ENCODE measurements at regions not wholly inside any gene's neighbourhood (a gene's known extent, or its start where the extent isn't known, plus 50 kb on each side); places are given as distances from the start of the nearest gene placed in this dataset.

DNA sequence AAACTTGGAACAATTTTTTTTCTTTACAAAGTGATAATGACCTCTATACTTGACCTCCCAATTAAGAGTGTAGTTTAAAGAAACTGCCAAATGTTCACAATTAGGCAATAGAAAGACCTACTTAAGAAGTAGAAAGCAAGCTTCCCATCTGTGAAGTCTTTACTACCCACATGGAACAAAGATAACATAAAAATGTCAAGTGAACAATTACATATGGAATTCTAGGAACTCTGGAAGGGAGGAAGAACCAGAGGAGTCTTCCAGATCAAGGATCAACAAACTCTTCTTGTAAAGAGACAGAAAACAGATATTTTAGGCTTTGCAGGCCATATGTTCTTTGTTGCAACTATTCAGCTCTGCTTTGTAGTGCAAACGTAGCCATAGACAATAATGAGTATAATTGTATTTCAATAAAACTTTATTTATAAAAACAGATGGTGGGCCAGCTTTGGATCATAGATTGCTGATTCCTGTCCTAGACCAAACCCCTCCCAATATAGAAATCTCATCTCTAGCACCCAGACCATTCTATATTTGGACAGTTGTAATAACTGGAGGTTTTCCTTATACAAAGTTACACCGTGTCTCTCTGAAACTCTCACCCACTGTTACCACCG, 68.4 kb upstream of the MAGI3 start:
- DNase-seq (ENCODE audit: low read depth): no peak
- no peak overlapping the region for H3K4me3 ChIP-seq (ENCODE audit: low read depth, low read length)
- no peak for TF ChIP-seq POLR2A (IDR thresholded peaks at IDR 0.05; ENCODE audit: extremely low read depth, insufficient read length)
- TF ChIP-seq, protein P1, sequence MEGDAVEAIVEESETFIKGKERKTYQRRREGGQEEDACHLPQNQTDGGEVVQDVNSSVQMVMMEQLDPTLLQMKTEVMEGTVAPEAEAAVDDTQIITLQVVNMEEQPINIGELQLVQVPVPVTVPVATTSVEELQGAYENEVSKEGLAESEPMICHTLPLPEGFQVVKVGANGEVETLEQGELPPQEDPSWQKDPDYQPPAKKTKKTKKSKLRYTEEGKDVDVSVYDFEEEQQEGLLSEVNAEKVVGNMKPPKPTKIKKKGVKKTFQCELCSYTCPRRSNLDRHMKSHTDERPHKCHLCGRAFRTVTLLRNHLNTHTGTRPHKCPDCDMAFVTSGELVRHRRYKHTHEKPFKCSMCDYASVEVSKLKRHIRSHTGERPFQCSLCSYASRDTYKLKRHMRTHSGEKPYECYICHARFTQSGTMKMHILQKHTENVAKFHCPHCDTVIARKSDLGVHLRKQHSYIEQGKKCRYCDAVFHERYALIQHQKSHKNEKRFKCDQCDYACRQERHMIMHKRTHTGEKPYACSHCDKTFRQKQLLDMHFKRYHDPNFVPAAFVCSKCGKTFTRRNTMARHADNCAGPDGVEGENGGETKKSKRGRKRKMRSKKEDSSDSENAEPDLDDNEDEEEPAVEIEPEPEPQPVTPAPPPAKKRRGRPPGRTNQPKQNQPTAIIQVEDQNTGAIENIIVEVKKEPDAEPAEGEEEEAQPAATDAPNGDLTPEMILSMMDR (IDR thresholded peaks at IDR 0.05; ENCODE audit: low read depth, low read length): no peak
- TF ChIP-seq MYC (IDR thresholded peaks at IDR 0.05; ENCODE audit: low read depth, low read length): no peak
- TF ChIP-seq MAX (IDR thresholded peaks at IDR 0.05; ENCODE audit: low read depth, low read length): no peak

DNA sequence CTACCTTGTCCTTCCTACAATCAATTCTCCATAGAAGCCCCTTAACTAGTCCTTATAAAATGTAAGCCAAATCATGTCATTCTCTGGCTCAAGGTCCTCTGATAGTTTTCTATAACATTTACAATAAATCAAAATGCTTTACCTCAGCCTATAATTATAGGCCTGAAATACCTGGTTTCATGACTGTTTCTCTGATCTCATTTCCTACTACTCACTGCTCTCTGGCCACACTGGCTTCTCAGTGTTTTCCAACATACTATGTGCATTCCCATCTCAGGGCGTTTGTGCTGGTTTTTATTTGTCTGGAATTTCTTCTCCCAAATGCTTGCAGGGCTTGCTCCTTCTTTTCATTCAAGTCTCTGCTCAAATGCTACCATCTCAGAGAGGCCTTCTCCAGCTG, 67.9 kb upstream of the MAGI3 start:
- TF ChIP-seq POLR2A (IDR thresholded peaks at IDR 0.05; ENCODE audit: extremely low read depth, insufficient read length) (no peak), MYC (IDR thresholded peaks at IDR 0.05; ENCODE audit: low read depth, low read length) (no peak), MAX (IDR thresholded peaks at IDR 0.05; ENCODE audit: low read depth, low read length) (no peak)
- TF ChIP-seq, protein P1 (IDR thresholded peaks at IDR 0.05; ENCODE audit: low read depth, low read length): no peak
- H3K4me3 ChIP-seq (ENCODE audit: low read depth, low read length): no peak overlapping the region
- DNase-seq (ENCODE audit: low read depth): no peak

GRCh38 chr1:113325022-113325421, 65.3 kb upstream of the MAGI3 start:
- DNase-seq (ENCODE audit: low read depth): no peak
- TF ChIP-seq MAX (IDR thresholded peaks at IDR 0.05; ENCODE audit: low read depth, low read length) (no peak), POLR2A (IDR thresholded peaks at IDR 0.05; ENCODE audit: extremely low read depth, insufficient read length) (no peak)
- H3K4me3 ChIP-seq (ENCODE audit: low read depth, low read length): no peak overlapping the region

DNA sequence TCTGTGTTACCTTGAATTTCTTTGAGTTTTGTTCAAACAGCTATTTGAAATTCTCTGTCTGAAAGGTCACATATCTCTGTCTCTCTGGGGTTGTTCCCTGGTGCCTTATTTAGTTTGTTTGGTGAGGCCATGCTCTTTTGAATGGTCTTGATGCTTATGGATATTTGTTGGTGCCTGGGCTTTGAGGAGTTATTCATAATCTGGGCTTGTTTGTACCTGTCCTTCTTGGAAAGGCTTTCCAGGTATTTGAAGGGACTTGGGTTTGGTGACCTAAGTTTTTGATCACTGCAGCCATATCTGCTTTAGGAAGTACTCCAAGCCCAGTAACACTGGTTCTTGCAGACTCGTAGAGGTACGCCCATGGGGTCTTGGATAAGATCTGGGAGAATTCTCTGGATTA, 63.3 kb upstream of the MAGI3 start:
- DNase-seq (ENCODE audit: low read depth): no peak
- TF ChIP-seq POLR2A (IDR thresholded peaks at IDR 0.05; ENCODE audit: extremely low read depth, insufficient read length): no peak
- TF ChIP-seq MAX (IDR thresholded peaks at IDR 0.05; ENCODE audit: low read depth, low read length): no peak
- TF ChIP-seq, protein P1 (IDR thresholded peaks at IDR 0.05; ENCODE audit: low read depth, low read length): no peak
- TF ChIP-seq MYC (IDR thresholded peaks at IDR 0.05; ENCODE audit: low read depth, low read length): no peak
- H3K4me3 ChIP-seq (ENCODE audit: low read depth, low read length): no peak overlapping the region

DNA sequence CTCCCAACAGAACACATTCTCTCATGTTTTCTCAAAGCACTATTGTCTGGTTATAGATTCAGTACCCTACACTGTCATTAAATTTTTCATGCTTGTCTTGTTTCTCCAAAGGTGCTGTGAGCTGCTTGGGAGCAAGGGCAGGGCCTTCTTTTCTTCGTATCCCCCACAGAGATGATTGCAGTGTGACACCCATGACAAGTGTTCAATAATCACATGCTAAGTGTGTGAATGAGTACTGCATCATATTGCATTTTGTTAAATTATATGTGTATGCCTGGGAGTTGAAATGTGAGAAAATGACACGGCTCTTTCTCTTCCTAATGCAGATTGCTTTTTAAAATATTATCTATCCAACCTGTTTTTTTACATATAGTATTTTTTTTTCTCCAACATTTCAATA, 57.3 kb upstream of the MAGI3 start:
- DNase-seq (ENCODE audit: low read depth): no peak
- H3K4me3 ChIP-seq (ENCODE audit: low read depth, low read length): no peak overlapping the region
- TF ChIP-seq MAX (IDR thresholded peaks at IDR 0.05; ENCODE audit: low read depth, low read length) (no peak), POLR2A (IDR thresholded peaks at IDR 0.05; ENCODE audit: extremely low read depth, insufficient read length) (no peak), MYC (IDR thresholded peaks at IDR 0.05; ENCODE audit: low read depth, low read length) (no peak)
- TF ChIP-seq, protein P1 (IDR thresholded peaks at IDR 0.05; ENCODE audit: low read depth, low read length): no peak

DNA sequence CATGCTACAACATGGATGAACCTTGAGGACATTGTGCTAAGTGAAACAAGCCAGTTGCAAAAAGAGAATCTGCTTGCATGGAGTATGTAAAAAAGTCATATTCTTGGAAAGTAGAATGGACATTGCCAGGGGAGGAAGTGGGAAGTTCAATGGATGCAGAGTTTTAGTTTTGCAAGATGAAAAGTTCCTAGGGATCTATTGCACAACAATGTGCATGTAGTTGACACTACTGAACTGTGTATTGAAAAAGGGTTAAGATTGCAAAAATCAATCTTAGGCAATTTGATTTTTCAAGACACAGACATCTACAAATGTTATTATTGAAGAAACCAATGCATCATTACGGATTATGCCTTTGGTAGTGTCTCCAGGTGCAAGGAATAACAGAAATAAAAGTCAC, 50.3 kb upstream of the MAGI3 start:
- no peak for DNase-seq (ENCODE audit: low read depth)
- TF ChIP-seq, protein P1 (IDR thresholded peaks at IDR 0.05; ENCODE audit: low read depth, low read length): no peak
- TF ChIP-seq MYC (IDR thresholded peaks at IDR 0.05; ENCODE audit: low read depth, low read length) (no peak), POLR2A (IDR thresholded peaks at IDR 0.05; ENCODE audit: extremely low read depth, insufficient read length) (no peak), MAX (IDR thresholded peaks at IDR 0.05; ENCODE audit: low read depth, low read length) (no peak)
- no peak overlapping the region for H3K4me3 ChIP-seq (ENCODE audit: low read depth, low read length)

Data from NB4 (cell line).